GM18870 (cell line): ENCODE measurements at regions not wholly inside any gene's neighbourhood (a gene's known extent, or its start where the extent isn't known, plus 50 kb on each side); places are given as distances from the start of the nearest gene placed in this dataset.
"Not testable (repeated sequence)": the region's sequence is repeated elsewhere in the genome, so short reads cannot be mapped to it uniquely, and the experiment has no call there.

Source experiments
- ATAC-seq: cut with Tn5 transposase; IDR thresholded peaks from one replicate; pipeline ENCODE4 v1.9.1; 2021; ENCODE audit warnings: moderate library complexity; ENCODE audit not compliant: unreplicated experiment

- no peak for ATAC-seq
Observed at GRCh38 chr18:35864916-35865315, 107.6 kb upstream of the RMP24 start.

GRCh38 chr18:35868915-35869314 is 103.6 kb upstream of the RMP24 start:
- no peak for ATAC-seq

- ATAC-seq, result no peak
Observed at GRCh38 chr18:35871337-35871736, 101.1 kb upstream of the RMP24 start.

GRCh38 chr18:35875566-35875965 is 96.9 kb upstream of the RMP24 start:
- no peak for ATAC-seq

GRCh38 chr18:35876243-35876642 is 96.2 kb upstream of the RMP24 start:
- no peak for ATAC-seq

GRCh38 chr18:35880788-35881455 is 91.6 kb upstream of the RMP24 start:
- no peak for ATAC-seq

- no peak for ATAC-seq
Observed at GRCh38 chr18:35888329-35888728, 84.2 kb upstream of the RMP24 start.

GRCh38 chr18:35889677-35890076 is 82.8 kb upstream of the RMP24 start:
- ATAC-seq, result no peak

- ATAC-seq, result no peak
Observed at GRCh38 chr18:35890323-35890722, 82.2 kb upstream of the RMP24 start.

GRCh38 chr18:35892118-35892517 is 80.4 kb upstream of the RMP24 start:
- ATAC-seq, result no peak

- not testable (repeated sequence) for ATAC-seq
Observed at GRCh38 chr18:35897481-35897880, 75.0 kb upstream of the RMP24 start.

- ATAC-seq, result no peak
Observed at GRCh38 chr18:35904389-35905037, 68.0 kb upstream of the RMP24 start.

- ATAC-seq, result no peak
Observed at GRCh38 chr18:35905436-35905835, 67.0 kb upstream of the RMP24 start.

- ATAC-seq, result not testable (repeated sequence)
Observed at GRCh38 chr18:35906291-35906690, 66.2 kb upstream of the RMP24 start.

- no peak for ATAC-seq
Observed at GRCh38 chr18:35910327-35910726, 62.2 kb upstream of the RMP24 start.

- no peak for ATAC-seq
Observed at GRCh38 chr18:35912332-35912731, 60.1 kb upstream of the RMP24 start.

- no peak for ATAC-seq
Observed at GRCh38 chr18:35915056-35915455, 57.4 kb upstream of the RMP24 start.

- no peak for ATAC-seq
Observed at GRCh38 chr18:35917043-35917442, 55.4 kb upstream of the RMP24 start.

GRCh38 chr18:35918564-35918963 is 53.9 kb upstream of the RMP24 start:
- no peak for ATAC-seq

- ATAC-seq, result no peak
Observed at GRCh38 chr18:35919179-35919578, 53.3 kb upstream of the RMP24 start.

- no peak for ATAC-seq
Observed at GRCh38 chr18:35920623-35921022, 51.9 kb upstream of the RMP24 start.
